Panc1 (cell line): ENCODE measurements at regions not wholly inside any gene's neighbourhood (a gene's known extent, or its start where the extent isn't known, plus 50 kb on each side); places are given as distances from the start of the nearest gene placed in this dataset.

Experiments
- ATAC-seq: fragments of 200-7000 bp; cut with Tn5 transposase; 2 replicates; pipeline ENCODE4 v1.9.1; 2020; ENCODE audit warnings: mild to moderate bottlenecking, moderate library complexity
- BruUV-seq: library from RNA; stranded (reverse); fragments of 400-500 nt; replicated peaks from 2 replicates; lab custom pipeline; 2021; lab: Mats Ljungman, UMichigan
- CTCF ChIA-PET: fragments of 300-600 bp; sonication (Branson Sonifier 250); formaldehyde crosslinking; loops from one replicate; lab custom pipeline; 2022; ENCODE audit warnings: antibody characterized with exemption; lab: Charles Lee
- POLR2A ChIA-PET: fragments of 300-600 bp; sonication (Branson Sonifier 250); formaldehyde crosslinking; loops from one replicate; lab custom pipeline; 2022; ENCODE audit warnings: antibody characterized with exemption; lab: Charles Lee
- DNase-seq: peaks from one replicate; pipeline ENCODE4 v3.0.0-alpha.2; 2010; ENCODE audit warnings: low read depth, low spot score
- H3K27ac ChIP-seq: 2 replicates; pipeline ENCODE4 v1.5.1; 2011; ENCODE audit warnings: mild to moderate bottlenecking, low read length, inconsistent platforms
- H3K27me3 ChIP-seq: fragments of 200-500 bp; sonication (Bioruptor generic); 2 replicates; pipeline ENCODE4 v1.6.0; 2014; ENCODE audit warnings: low read length, inconsistent platforms; ENCODE audit not compliant: control insufficient read depth, insufficient read depth
- H3K36me3 ChIP-seq: fragments of 200-500 bp; sonication (Bioruptor generic); 2 replicates; pipeline ENCODE4 v1.5.1; 2014; ENCODE audit warnings: inconsistent platforms, mild to moderate bottlenecking, low read length, moderate library complexity; ENCODE audit not compliant: control insufficient read depth, insufficient read depth
- H3K4me1 ChIP-seq: 2 replicates; pipeline ENCODE4 v1.5.1; 2011; ENCODE audit warnings: inconsistent platforms, mild to moderate bottlenecking, low read length, moderate library complexity; ENCODE audit not compliant: control insufficient read depth, insufficient read depth
- H3K4me3 ChIP-seq, 2 experiments: 2 replicates each; pipeline ENCODE4 v1.5.1; 2011 to 2012; ENCODE audit warnings: low read depth in 2 of 2, low read length in 2 of 2, mild to moderate bottlenecking in 2 of 2, inconsistent platforms in 1 of 2, moderate library complexity in 1 of 2
- H3K9me3 ChIP-seq: fragments of 200-500 bp; sonication (Bioruptor generic); 2 replicates; pipeline ENCODE4 v1.5.1; 2014; ENCODE audit warnings: low read depth, mild to moderate bottlenecking, inconsistent platforms, low read length, moderate library complexity; ENCODE audit not compliant: control insufficient read depth, insufficient read depth
- POLR2AphosphoS5 ChIP-seq: IDR thresholded peaks from 2 replicates; pipeline ENCODE4 v1.6.1; 2012; ENCODE audit warnings: mild to moderate bottlenecking, low read depth, low read length, moderate library complexity
- SIN3A ChIP-seq: IDR thresholded peaks from 2 replicates; pipeline ENCODE4 v1.6.1; 2012; ENCODE audit warnings: low read depth, mild to moderate bottlenecking, low read length, moderate library complexity, borderline replicate concordance; ENCODE audit not compliant: insufficient read depth
- TCF7L2 ChIP-seq: IDR thresholded peaks from 2 replicates; pipeline ENCODE4 v1.6.1; 2011; ENCODE audit warnings: mild to moderate bottlenecking, low read depth, low read length, inconsistent platforms
- in situ Hi-C: cut with HindIII; loops from 2 replicates; pipeline ENCODE4 v1.10.0; 2016; ENCODE audit warnings: low sequenced_read_pairs, low pct_unique_long_range_greater_than_20kb
- intact Hi-C: fragments of 100-400 bp; cut with micrococcal nuclease; formaldehyde crosslinking; loops from one replicate; pipeline ENCODE4 v1.10.0; 2022; ENCODE audit not compliant: unreplicated experiment
- TF ChIP-seq, protein P1 (sequence below), 2 experiments: IDR thresholded peaks; 2 replicates each; pipeline ENCODE4 v1.6.1; 2011 to 2012; ENCODE audit warnings: low read depth in 2 of 2, control low read depth in 1 of 2, low read length in 1 of 2, mild to moderate bottlenecking in 1 of 2, moderate library complexity in 1 of 2; ENCODE audit not compliant: insufficient read depth in 1 of 2
- TF ChIP-seq, protein P2 (sequence below): fragments of 450-650 bp; IDR thresholded peaks from 2 replicates; pipeline ENCODE4 v1.5.1; 2017; ENCODE audit warnings: mild to moderate bottlenecking

DNA sequence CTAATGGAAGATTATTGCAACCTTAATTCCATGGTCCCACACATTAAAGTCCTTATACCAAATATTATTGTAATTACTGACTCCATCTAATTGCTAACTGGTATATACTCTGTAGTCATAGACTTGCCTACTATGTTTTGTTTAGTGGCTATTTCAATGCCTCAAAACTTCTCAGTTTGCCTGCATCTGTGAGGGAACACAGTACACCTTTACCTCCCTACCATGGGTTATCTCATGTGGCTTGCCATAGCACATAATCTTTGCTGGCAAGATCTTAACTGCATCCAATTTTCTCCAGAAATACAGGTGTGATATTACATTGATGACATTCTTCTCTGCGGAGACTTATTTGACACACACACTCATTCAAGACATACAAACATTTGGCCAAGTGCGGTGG is 107.1 kb upstream of the ZNF184 start:
- H3K4me3 ChIP-seq, result no peak overlapping the region
- intact Hi-C loops (no loop called here), in situ Hi-C loops (no loop called here)
- H3K9me3 ChIP-seq, result no peaks in the 10 kb centered on the region
- DNase-seq (no peak), ATAC-seq (no peak)
- CTCF ChIA-PET, result no interaction called here
- no TSS peak for BruUV-seq
- peaks cover 13% of the 10 kb centered on the region for H3K4me1 ChIP-seq
- H3K27me3 ChIP-seq, result no peaks in the 10 kb centered on the region; the same call in 1 of the 2 replicates
- POLR2A ChIA-PET, result no interaction called here
- H3K36me3 ChIP-seq, result no peaks in the 10 kb centered on the region
- H3K27ac ChIP-seq, result no peak overlapping the region
- TF ChIP-seq TCF7L2, result no peak

DNA sequence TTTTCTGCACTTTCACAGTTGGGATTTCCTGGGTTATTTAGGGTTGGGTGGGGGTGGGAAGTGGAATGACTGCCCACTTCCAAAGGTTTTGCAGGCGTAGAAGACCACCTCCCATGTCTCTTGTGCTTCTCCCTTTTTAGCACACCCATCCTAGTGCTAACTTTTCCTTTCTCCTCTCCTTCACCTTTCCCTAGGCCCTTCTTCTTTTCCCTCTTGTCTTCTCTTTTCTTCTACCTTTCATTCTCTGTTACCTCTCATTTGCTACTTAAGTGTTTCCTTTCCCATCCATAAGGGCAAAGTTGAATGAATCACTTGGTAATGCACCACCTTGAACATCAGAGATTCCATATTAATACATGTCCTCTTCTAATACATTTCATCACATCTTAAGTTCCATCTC is 105.0 kb upstream of the ZNF184 start:
- TF ChIP-seq, protein P1, sequence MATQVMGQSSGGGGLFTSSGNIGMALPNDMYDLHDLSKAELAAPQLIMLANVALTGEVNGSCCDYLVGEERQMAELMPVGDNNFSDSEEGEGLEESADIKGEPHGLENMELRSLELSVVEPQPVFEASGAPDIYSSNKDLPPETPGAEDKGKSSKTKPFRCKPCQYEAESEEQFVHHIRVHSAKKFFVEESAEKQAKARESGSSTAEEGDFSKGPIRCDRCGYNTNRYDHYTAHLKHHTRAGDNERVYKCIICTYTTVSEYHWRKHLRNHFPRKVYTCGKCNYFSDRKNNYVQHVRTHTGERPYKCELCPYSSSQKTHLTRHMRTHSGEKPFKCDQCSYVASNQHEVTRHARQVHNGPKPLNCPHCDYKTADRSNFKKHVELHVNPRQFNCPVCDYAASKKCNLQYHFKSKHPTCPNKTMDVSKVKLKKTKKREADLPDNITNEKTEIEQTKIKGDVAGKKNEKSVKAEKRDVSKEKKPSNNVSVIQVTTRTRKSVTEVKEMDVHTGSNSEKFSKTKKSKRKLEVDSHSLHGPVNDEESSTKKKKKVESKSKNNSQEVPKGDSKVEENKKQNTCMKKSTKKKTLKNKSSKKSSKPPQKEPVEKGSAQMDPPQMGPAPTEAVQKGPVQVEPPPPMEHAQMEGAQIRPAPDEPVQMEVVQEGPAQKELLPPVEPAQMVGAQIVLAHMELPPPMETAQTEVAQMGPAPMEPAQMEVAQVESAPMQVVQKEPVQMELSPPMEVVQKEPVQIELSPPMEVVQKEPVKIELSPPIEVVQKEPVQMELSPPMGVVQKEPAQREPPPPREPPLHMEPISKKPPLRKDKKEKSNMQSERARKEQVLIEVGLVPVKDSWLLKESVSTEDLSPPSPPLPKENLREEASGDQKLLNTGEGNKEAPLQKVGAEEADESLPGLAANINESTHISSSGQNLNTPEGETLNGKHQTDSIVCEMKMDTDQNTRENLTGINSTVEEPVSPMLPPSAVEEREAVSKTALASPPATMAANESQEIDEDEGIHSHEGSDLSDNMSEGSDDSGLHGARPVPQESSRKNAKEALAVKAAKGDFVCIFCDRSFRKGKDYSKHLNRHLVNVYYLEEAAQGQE (IDR thresholded peaks at IDR 0.05; ENCODE audit: insufficient read depth in 1 of 2, low read depth in 2 of 2, low read length in 1 of 2), result no peak
- TF ChIP-seq TCF7L2 (no peak), SIN3A (no peak), POLR2AphosphoS5 (no peak)
- TF ChIP-seq, protein P2, sequence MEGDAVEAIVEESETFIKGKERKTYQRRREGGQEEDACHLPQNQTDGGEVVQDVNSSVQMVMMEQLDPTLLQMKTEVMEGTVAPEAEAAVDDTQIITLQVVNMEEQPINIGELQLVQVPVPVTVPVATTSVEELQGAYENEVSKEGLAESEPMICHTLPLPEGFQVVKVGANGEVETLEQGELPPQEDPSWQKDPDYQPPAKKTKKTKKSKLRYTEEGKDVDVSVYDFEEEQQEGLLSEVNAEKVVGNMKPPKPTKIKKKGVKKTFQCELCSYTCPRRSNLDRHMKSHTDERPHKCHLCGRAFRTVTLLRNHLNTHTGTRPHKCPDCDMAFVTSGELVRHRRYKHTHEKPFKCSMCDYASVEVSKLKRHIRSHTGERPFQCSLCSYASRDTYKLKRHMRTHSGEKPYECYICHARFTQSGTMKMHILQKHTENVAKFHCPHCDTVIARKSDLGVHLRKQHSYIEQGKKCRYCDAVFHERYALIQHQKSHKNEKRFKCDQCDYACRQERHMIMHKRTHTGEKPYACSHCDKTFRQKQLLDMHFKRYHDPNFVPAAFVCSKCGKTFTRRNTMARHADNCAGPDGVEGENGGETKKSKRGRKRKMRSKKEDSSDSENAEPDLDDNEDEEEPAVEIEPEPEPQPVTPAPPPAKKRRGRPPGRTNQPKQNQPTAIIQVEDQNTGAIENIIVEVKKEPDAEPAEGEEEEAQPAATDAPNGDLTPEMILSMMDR, result no peak
- H3K9me3 ChIP-seq, result no peaks in the 10 kb centered on the region
- H3K36me3 ChIP-seq, result no peaks in the 10 kb centered on the region
- POLR2A ChIA-PET, result no interaction called here
- no peak overlapping the region for H3K27ac ChIP-seq
- DNase-seq, result no peak
- in situ Hi-C loops, result no loop called here
- intact Hi-C loops, result no loop called here
- peaks cover 5% of the 10 kb centered on the region for H3K4me1 ChIP-seq
- H3K27me3 ChIP-seq, result no peaks in the 10 kb centered on the region; the same call in 1 of the 2 replicates
- BruUV-seq, result no TSS peak
- no peak overlapping the region for H3K4me3 ChIP-seq
- no peak for ATAC-seq
- CTCF ChIA-PET, result no interaction called here

DNA sequence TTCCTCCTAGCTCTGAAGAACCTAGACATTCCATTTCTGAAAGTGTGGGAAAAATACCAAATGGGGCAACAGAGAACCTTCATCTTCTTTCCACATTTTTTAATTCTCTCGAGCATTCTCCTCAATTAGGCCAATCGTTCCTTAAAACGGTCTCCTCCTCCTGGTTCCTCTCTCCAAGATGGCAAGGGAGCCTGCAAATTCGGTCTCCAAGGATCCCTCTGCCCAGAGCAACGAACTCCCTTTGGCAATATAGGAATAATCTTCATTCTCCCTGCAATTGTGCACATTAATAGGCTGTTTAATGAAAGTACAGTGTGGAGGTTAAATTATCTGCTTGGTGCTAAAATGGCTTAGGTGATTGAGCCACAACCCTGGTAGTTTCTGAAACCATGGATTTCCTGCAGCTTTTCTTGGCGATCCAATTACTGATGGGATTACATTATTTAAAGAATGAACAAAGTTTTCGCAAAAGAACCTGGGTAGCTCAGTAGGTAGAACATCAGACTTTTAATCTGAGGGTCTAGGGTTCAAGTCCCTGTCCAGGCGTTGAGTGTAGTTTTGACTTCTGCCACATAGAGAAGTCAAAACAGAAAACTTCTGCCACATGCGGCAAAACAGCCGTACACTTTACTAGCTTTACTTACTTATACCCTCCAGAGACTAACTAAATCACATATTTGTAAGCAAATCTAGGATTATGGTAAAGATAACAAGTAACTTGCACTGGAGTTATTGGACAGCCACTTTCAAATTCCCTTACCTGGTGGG is 102.9 kb upstream of the ZNF184 start:
- intact Hi-C loops, result no loop called here
- Histone ChIP-seq H3K4me1 (peaks cover 5% of the 10 kb centered on the region), H3K27me3 (no peaks in the 10 kb centered on the region; the same call in 1 of the 2 replicates), H3K36me3 (no peaks in the 10 kb centered on the region), H3K9me3 (no peaks in the 10 kb centered on the region), H3K4me3 (peak overlapping the region; percentile 10 to 37; a peak in 3 of 4 replicates), H3K27ac (no peak overlapping the region)
- DNase-seq (peak; percentile 90), ATAC-seq (peak; percentile 99)
- no TSS peak for BruUV-seq
- CTCF ChIA-PET, result no interaction called here
- in situ Hi-C loops, result no loop called here
- TF ChIP-seq, protein P1 (IDR thresholded peaks at IDR 0.05; ENCODE audit: insufficient read depth in 1 of 2, low read depth in 2 of 2, low read length in 1 of 2), result no peak
- TF ChIP-seq, protein P2, result no peak; the same call in 1 of the 2 replicates
- TF ChIP-seq TCF7L2 (no peak), POLR2AphosphoS5 (no peak; the same call in 1 of the 2 replicates), SIN3A (no peak)
- POLR2A ChIA-PET, result no interaction called here
